Activated naive CD4-positive, alpha-beta T cell treated with anti-CD3 and anti-CD28 coated beads, Interleukin-2, amount 50 U/mL, for 16 hours (primary cell): ENCODE measurements at regions not wholly inside any gene's neighbourhood (a gene's known extent, or its start where the extent isn't known, plus 50 kb on each side); places are given as distances from the start of the nearest gene placed in this dataset.
"Not testable (repeated sequence)": the region's sequence is repeated elsewhere in the genome, so short reads cannot be mapped to it uniquely, and the experiment has no call there.

Experiments used
- DNase-seq: peaks from one replicate; pipeline ENCODE4 v3.0.0-alpha.2; 2020

- no peak for DNase-seq
These were observed 120.1 kb downstream of the ZNF486 start for GRCh38 chr19:20287070-20287469.

- DNase-seq, result not testable (repeated sequence)
These were observed 118.9 kb downstream of the ZNF486 start for GRCh38 chr19:20285876-20286275.

GRCh38 chr19:20279516-20279915 lies 112.5 kb downstream of the ZNF486 start:
- no peak for DNase-seq

GRCh38 chr19:20278342-20278741 lies 111.3 kb downstream of the ZNF486 start:
- DNase-seq, result no peak

GRCh38 chr19:20276732-20277082 lies 109.7 kb downstream of the ZNF486 start:
- DNase-seq, result not testable (repeated sequence)

- DNase-seq, result no peak
These were observed 109.2 kb downstream of the ZNF486 start for GRCh38 chr19:20276011-20276731.

GRCh38 chr19:20273951-20274570 lies 107.0 kb downstream of the ZNF486 start:
- DNase-seq, result no peak

GRCh38 chr19:20273376-20273775 lies 106.4 kb downstream of the ZNF486 start:
- DNase-seq, result no peak

GRCh38 chr19:20272627-20273010 lies 105.6 kb downstream of the ZNF486 start:
- not testable (repeated sequence) for DNase-seq

GRCh38 chr19:20271927-20272626 lies 105.1 kb downstream of the ZNF486 start:
- DNase-seq, result not testable (repeated sequence)

GRCh38 chr19:20271215-20271926 lies 104.4 kb downstream of the ZNF486 start:
- no peak for DNase-seq

- no peak for DNase-seq
These were observed 102.4 kb downstream of the ZNF486 start for GRCh38 chr19:20269461-20269860.

- not testable (repeated sequence) for DNase-seq
These were observed 94.5 kb downstream of the ZNF486 start for GRCh38 chr19:20261513-20261912.

GRCh38 chr19:20260738-20261137 lies 93.7 kb downstream of the ZNF486 start:
- not testable (repeated sequence) for DNase-seq

GRCh38 chr19:20259615-20260014 lies 92.6 kb downstream of the ZNF486 start:
- no peak for DNase-seq

- DNase-seq, result no peak
These were observed 89.6 kb downstream of the ZNF486 start for GRCh38 chr19:20256606-20257005.

GRCh38 chr19:20254121-20254520 lies 87.1 kb downstream of the ZNF486 start:
- no peak for DNase-seq

- no peak for DNase-seq
These were observed 85.6 kb downstream of the ZNF486 start for GRCh38 chr19:20252613-20253012.

- DNase-seq, result no peak
These were observed 83.6 kb downstream of the ZNF486 start for GRCh38 chr19:20250627-20251026.

- DNase-seq, result no peak
These were observed 83.1 kb downstream of the ZNF486 start for GRCh38 chr19:20250121-20250520.
